ENCODE measurements at regions not wholly inside any gene's neighbourhood (a gene's known extent, or its start where the extent isn't known, plus 50 kb on each side); places are given as distances from the start of the nearest gene placed in this dataset.

- no peaks in the 10 kb centered on the region for H3K27me3 ChIP-seq (ENCODE audit: control insufficient read depth, insufficient read depth, low read length)
- H3K4me3 ChIP-seq (ENCODE audit: low read depth, low read length) = no peak overlapping the region
- H3K36me3 ChIP-seq (ENCODE audit: control insufficient read depth, insufficient read depth, low read length) = no peaks in the 10 kb centered on the region
- POLR2A ChIA-PET = no interaction called here
- CTCF ChIA-PET = no interaction called here
- no peak for TF ChIP-seq CTCF (IDR thresholded peaks at IDR 0.05; ENCODE audit: insufficient read depth, low read depth, low read length)
- no peak for DNase-seq (ENCODE audit: low read depth)
These were observed 153.4 kb downstream of the AXIN2 start for GRCh38 chr17:65408050-65408449.

GRCh38 chr17:65407017-65407416 is 154.4 kb downstream of the AXIN2 start:
- POLR2A ChIA-PET = no interaction called here
- H3K4me3 ChIP-seq (ENCODE audit: low read depth, low read length) = no peak overlapping the region
- CTCF ChIA-PET = no interaction called here
- peaks cover 3% of the 10 kb centered on the region; the same call in 1 of the 2 replicates for H3K27me3 ChIP-seq (ENCODE audit: control insufficient read depth, insufficient read depth, low read length)
- TF ChIP-seq CTCF (IDR thresholded peaks at IDR 0.05; ENCODE audit: insufficient read depth, low read depth, low read length) = no peak
- no peak for DNase-seq (ENCODE audit: low read depth)
- H3K36me3 ChIP-seq (ENCODE audit: control insufficient read depth, insufficient read depth, low read length) = no peaks in the 10 kb centered on the region

- Histone ChIP-seq H3K27me3 (ENCODE audit: control insufficient read depth, insufficient read depth, low read length) (peaks cover 3% of the 10 kb centered on the region; the same call in 1 of the 2 replicates), H3K4me3 (ENCODE audit: low read depth, low read length) (no peak overlapping the region), H3K36me3 (ENCODE audit: control insufficient read depth, insufficient read depth, low read length) (no peaks in the 10 kb centered on the region)
- no peak for TF ChIP-seq CTCF (IDR thresholded peaks at IDR 0.05; ENCODE audit: insufficient read depth, low read depth, low read length)
- ChIA-PET POLR2A (no interaction called here), CTCF (no interaction called here)
- DNase-seq (ENCODE audit: low read depth) = no peak
These were observed 154.9 kb downstream of the AXIN2 start for GRCh38 chr17:65406552-65406951.

GRCh38 chr17:65405563-65405962 is 155.9 kb downstream of the AXIN2 start:
- no peaks in the 10 kb centered on the region for H3K36me3 ChIP-seq (ENCODE audit: control insufficient read depth, insufficient read depth, low read length)
- no peak overlapping the region for H3K4me3 ChIP-seq (ENCODE audit: low read depth, low read length)
- no peak for TF ChIP-seq CTCF (IDR thresholded peaks at IDR 0.05; ENCODE audit: insufficient read depth, low read depth, low read length)
- no peak for DNase-seq (ENCODE audit: low read depth)
- peaks cover 3% of the 10 kb centered on the region; the same call in 1 of the 2 replicates for H3K27me3 ChIP-seq (ENCODE audit: control insufficient read depth, insufficient read depth, low read length)
- ChIA-PET POLR2A (no interaction called here), CTCF (no interaction called here)

- H3K27me3 ChIP-seq (ENCODE audit: control insufficient read depth, insufficient read depth, low read length) = peaks cover 3% of the 10 kb centered on the region; the same call in 1 of the 2 replicates
- ChIA-PET CTCF (no interaction called here), POLR2A (no interaction called here)
- no peak overlapping the region for H3K4me3 ChIP-seq (ENCODE audit: low read depth, low read length)
- DNase-seq (ENCODE audit: low read depth) = no peak
- no peak for TF ChIP-seq CTCF (IDR thresholded peaks at IDR 0.05; ENCODE audit: insufficient read depth, low read depth, low read length)
- H3K36me3 ChIP-seq (ENCODE audit: control insufficient read depth, insufficient read depth, low read length) = no peaks in the 10 kb centered on the region
These were observed 156.7 kb downstream of the AXIN2 start for GRCh38 chr17:65404761-65405160.
